Thymus (tissue), 11 donors: ENCODE measurements at regions not wholly inside any gene's neighbourhood (a gene's known extent, or its start where the extent isn't known, plus 50 kb on each side); places are given as distances from the start of the nearest gene placed in this dataset.

Source experiments
- DNase-seq, 9 donors: peaks; one replicate each; pipeline ENCODE4 v3.0.0-alpha.2; 2013; ENCODE audit warnings: low spot score in 9 of 9, low read depth in 6 of 9, missing footprints in 1 of 9
- H3K27ac ChIP-seq, 2 donors: one replicate each; pipeline ENCODE4 v1.5.1; 2013; ENCODE audit warnings: control low read depth in 1 of 2, low read depth in 1 of 2, low read length in 1 of 2, mild to moderate bottlenecking in 1 of 2, moderate library complexity in 1 of 2
- H3K27me3 ChIP-seq, 2 donors: one replicate each; pipeline ENCODE4 v1.5.1; 2013; ENCODE audit warnings: low read length in 1 of 2; ENCODE audit not compliant: control insufficient read depth in 2 of 2, insufficient read depth in 1 of 2
- H3K36me3 ChIP-seq, 2 donors: one replicate each; pipeline ENCODE4 v1.5.1; 2013; ENCODE audit warnings: low read length in 1 of 2, mild to moderate bottlenecking in 1 of 2, moderate library complexity in 1 of 2; ENCODE audit not compliant: control insufficient read depth in 2 of 2, insufficient read depth in 2 of 2
- H3K4me1 ChIP-seq, 2 donors: one replicate each; pipeline ENCODE4 v1.5.1; 2013; ENCODE audit warnings: low read length in 2 of 2; ENCODE audit not compliant: control insufficient read depth in 2 of 2, insufficient read depth in 2 of 2
- H3K4me3 ChIP-seq, 2 donors: one replicate each; pipeline ENCODE4 v1.5.1; 2013; ENCODE audit warnings: low read length in 2 of 2, control low read depth in 1 of 2, mild to moderate bottlenecking in 1 of 2
- H3K9me3 ChIP-seq, 2 donors: one replicate each; pipeline ENCODE4 v1.5.1; 2013; ENCODE audit warnings: low read length in 1 of 2, mild to moderate bottlenecking in 1 of 2; ENCODE audit not compliant: control insufficient read depth in 2 of 2, insufficient read depth in 1 of 2
- WGBS: extraction: QIAGEN DNeasy Blood & Tissue Kit; methylation state at CpG from one replicate; pipeline ENCODE4 v1.1.7; 2013; 5-methylcytosine and 5-hydroxymethylcytosine counted together
- donor health status: healthy.

- no peak for DNase-seq
- H3K36me3 ChIP-seq = no peaks in the 10 kb centered on the region
- H3K4me1 ChIP-seq = no peaks in the 10 kb centered on the region
- H3K4me3 ChIP-seq = no peak overlapping the region
- H3K27me3 ChIP-seq = no peaks in the 10 kb centered on the region
- H3K27ac ChIP-seq = no peak overlapping the region
- WGBS = 90% methylated on average over 2 of the region's 2 CpGs
- no peaks in the 10 kb centered on the region for H3K9me3 ChIP-seq
Observed at GRCh38 chr1:218494449-218494852, 149.3 kb downstream of the TGFB2 start.

GRCh38 chr1:218495931-218496330 lies 150.8 kb downstream of the TGFB2 start:
- WGBS = 92% methylated on average over 3 of the region's 3 CpGs
- H3K27me3 ChIP-seq = no peaks in the 10 kb centered on the region
- no peak overlapping the region for H3K27ac ChIP-seq
- H3K4me3 ChIP-seq = no peak overlapping the region
- no peak for DNase-seq
- no peaks in the 10 kb centered on the region for H3K4me1 ChIP-seq
- H3K9me3 ChIP-seq = no peaks in the 10 kb centered on the region
- H3K36me3 ChIP-seq = no peaks in the 10 kb centered on the region

GRCh38 chr1:218496561-218496960 lies 151.4 kb downstream of the TGFB2 start:
- H3K36me3 ChIP-seq = no peaks in the 10 kb centered on the region
- H3K27ac ChIP-seq = no peak overlapping the region
- DNase-seq = no peak
- H3K4me3 ChIP-seq = no peak overlapping the region
- no peaks in the 10 kb centered on the region for H3K9me3 ChIP-seq
- no peaks in the 10 kb centered on the region for H3K27me3 ChIP-seq
- 95% methylated on average over 2 of the region's 2 CpGs for WGBS
- H3K4me1 ChIP-seq = no peaks in the 10 kb centered on the region

GRCh38 chr1:218498056-218498938 lies 153.2 kb downstream of the TGFB2 start:
- no peak overlapping the region for H3K27ac ChIP-seq
- DNase-seq = no peak
- WGBS = 78% methylated on average over 8 of the region's 8 CpGs
- H3K9me3 ChIP-seq = no peaks in the 10 kb centered on the region
- H3K27me3 ChIP-seq = no peaks in the 10 kb centered on the region
- no peaks in the 10 kb centered on the region for H3K4me1 ChIP-seq
- H3K4me3 ChIP-seq = no peak overlapping the region
- no peaks in the 10 kb centered on the region for H3K36me3 ChIP-seq

- H3K27ac ChIP-seq = no peak overlapping the region
- no peak for DNase-seq
- 33% methylated on average over 4 of the region's 4 CpGs for WGBS
Observed at GRCh38 chr1:218499011-218499691, 154.0 kb downstream of the TGFB2 start.

GRCh38 chr1:218499911-218500310 lies 154.8 kb downstream of the TGFB2 start:
- no peaks in the 10 kb centered on the region for H3K4me1 ChIP-seq
- no peak for DNase-seq
- no peak overlapping the region for H3K27ac ChIP-seq
- 94% methylated on average over 7 of the region's 7 CpGs for WGBS
- no peak overlapping the region for H3K4me3 ChIP-seq
- H3K9me3 ChIP-seq = no peaks in the 10 kb centered on the region
- no peaks in the 10 kb centered on the region for H3K27me3 ChIP-seq
- no peaks in the 10 kb centered on the region for H3K36me3 ChIP-seq

More at GRCh38 chr1:218499011-218499691, 154.0 kb downstream of the TGFB2 start:
- Histone ChIP-seq H3K4me3 (no peak overlapping the region), H3K9me3 (no peaks in the 10 kb centered on the region), H3K36me3 (no peaks in the 10 kb centered on the region), H3K27me3 (no peaks in the 10 kb centered on the region), H3K4me1 (no peaks in the 10 kb centered on the region)

GRCh38 chr1:218501161-218501560 lies 156.0 kb downstream of the TGFB2 start:
- WGBS = 96% methylated on average over 5 of the region's 5 CpGs
- no peaks in the 10 kb centered on the region for H3K4me1 ChIP-seq
- no peak for DNase-seq
- H3K9me3 ChIP-seq = no peaks in the 10 kb centered on the region
- no peaks in the 10 kb centered on the region for H3K36me3 ChIP-seq
- no peaks in the 10 kb centered on the region for H3K27me3 ChIP-seq
- H3K27ac ChIP-seq = no peak overlapping the region
- H3K4me3 ChIP-seq = no peak overlapping the region

GRCh38 chr1:218502383-218502782 lies 157.2 kb downstream of the TGFB2 start:
- Histone ChIP-seq H3K27me3 (no peaks in the 10 kb centered on the region), H3K27ac (no peak overlapping the region), H3K4me3 (no peak overlapping the region), H3K36me3 (no peaks in the 10 kb centered on the region), H3K9me3 (peaks cover 0 to 2% of the 10 kb centered on the region in 2 donors), H3K4me1 (no peaks in the 10 kb centered on the region)
- WGBS = 92% methylated on average over 2 of the region's 2 CpGs
- no peak for DNase-seq

GRCh38 chr1:218503102-218503501 lies 158.0 kb downstream of the TGFB2 start:
- no peak for DNase-seq
- Histone ChIP-seq H3K27ac (no peak overlapping the region), H3K27me3 (no peaks in the 10 kb centered on the region)

More at GRCh38 chr1:218503102-218503501, 158.0 kb downstream of the TGFB2 start:
- Histone ChIP-seq H3K36me3 (no peaks in the 10 kb centered on the region), H3K4me3 (no peak overlapping the region), H3K9me3 (peaks cover 0 to 7% of the 10 kb centered on the region in 2 donors), H3K4me1 (no peaks in the 10 kb centered on the region)
